SK-N-SH (cell line): ENCODE measurements at regions not wholly inside any gene's neighbourhood (a gene's known extent, or its start where the extent isn't known, plus 50 kb on each side); places are given as distances from the start of the nearest gene placed in this dataset.

ENCODE experiments used
- CTCF ChIA-PET: fragments of 300-600, 350-600 bp; formaldehyde crosslinking; extraction: SDS; loops from one replicate; lab custom pipeline; 2021; lab: Yijun Ruan, JAX
- POLR2A ChIA-PET: fragments of 350-600 bp; sonication (Branson Sonifier 250); formaldehyde crosslinking; extraction: SDS; loops from one replicate; lab custom pipeline; 2020; ENCODE audit warnings: antibody characterized with exemption, inconsistent platforms; lab: Yijun Ruan, JAX
- DNase-seq: peaks from one replicate; pipeline ENCODE4 v3.0.0; 2012
- H2AFZ ChIP-seq: fragments of 200-600 bp; sonication (generic); 2 replicates; pipeline ENCODE4 v1.8.1; 2016; ENCODE audit warnings: antibody characterized with exemption, mild to moderate bottlenecking, low read depth
- H3F3A ChIP-seq: fragments of 200-600 bp; sonication (generic); replicated peaks from 2 replicates; pipeline ENCODE3; 2016; ENCODE audit warnings: antibody characterized with exemption, mild to moderate bottlenecking; ENCODE audit not compliant: insufficient read depth
- H3K27ac ChIP-seq, 2 experiments: fragments of 200-500 bp in 1 of 2; fragments of 200-600 bp in 1 of 2; sonication (Bioruptor generic) in 1 of 2; sonication (generic), shearing (Covaris generic) in 1 of 2; 2 replicates each; pipeline versions ENCODE4 v1.5.1 to v1.6.1; 2014 to 2016; ENCODE audit warnings: low read depth in 2 of 2, inconsistent platforms in 1 of 2, low read length in 1 of 2, mild to moderate bottlenecking in 1 of 2, mixed read lengths in 1 of 2
- H3K27me3 ChIP-seq: fragments of 200-600 bp; sonication (generic), shearing (Covaris generic); 2 replicates; pipeline ENCODE4 v1.6.1; 2016; ENCODE audit warnings: mixed run types; ENCODE audit not compliant: insufficient read depth
- H3K36me3 ChIP-seq, 2 experiments: fragments of 200-500 bp in 1 of 2; fragments of 200-600 bp in 1 of 2; sonication (Bioruptor generic) in 1 of 2; sonication (generic) in 1 of 2; replicated peaks in 1 of 2; 2 replicates each; pipeline versions ENCODE3 to v1.5.1; 2014 to 2016; ENCODE audit warnings: low read length in 1 of 2, mild to moderate bottlenecking in 1 of 2; ENCODE audit not compliant: insufficient read depth in 2 of 2, control insufficient read depth in 1 of 2
- H3K4me1 ChIP-seq, 2 experiments: fragments of 200-500 bp in 1 of 2; fragments of 200-600 bp in 1 of 2; sonication (Bioruptor generic) in 1 of 2; sonication (generic), shearing (Covaris generic) in 1 of 2; 2 replicates each; pipeline versions ENCODE4 v1.5.1 to v1.6.1; 2014 to 2016; ENCODE audit warnings: low read depth in 1 of 2, low read length in 1 of 2, mixed run types in 1 of 2; ENCODE audit not compliant: insufficient read depth in 2 of 2, control insufficient read depth in 1 of 2
- H3K4me2 ChIP-seq: fragments of 200-600 bp; sonication (generic), shearing (Covaris generic); 2 replicates; pipeline ENCODE4 v1.6.1; 2017; ENCODE audit warnings: mixed run types
- H3K4me3 ChIP-seq, 2 experiments: fragments of 200-500 bp in 1 of 2; fragments of 200-600 bp in 1 of 2; sonication (Bioruptor generic) in 1 of 2; sonication (generic), shearing (Covaris generic) in 1 of 2; 2 replicates each; pipeline versions ENCODE4 v1.5.1 to v1.8.1; 2014 to 2016; ENCODE audit warnings: low read depth in 2 of 2, inconsistent platforms in 1 of 2, low read length in 1 of 2, mild to moderate bottlenecking in 1 of 2, mixed read lengths in 1 of 2, moderate library complexity in 1 of 2
- H3K79me2 ChIP-seq: fragments of 200-600 bp; sonication (generic); 2 replicates; pipeline ENCODE4 v1.8.1; 2017; ENCODE audit warnings: mild to moderate bottlenecking; ENCODE audit not compliant: insufficient read depth
- H3K9ac ChIP-seq: fragments of 200-600 bp; sonication (generic); 2 replicates; pipeline ENCODE4 v1.6.1; 2017; ENCODE audit warnings: mixed run types
- H3K9me2 ChIP-seq: fragments of 200-600 bp; sonication (generic); 2 replicates; pipeline ENCODE4 v1.6.1; 2017; ENCODE audit warnings: mixed run types
- H3K9me3 ChIP-seq: fragments of 200-600 bp; sonication (generic); 2 replicates; pipeline ENCODE4 v1.6.1; 2017; ENCODE audit warnings: mixed run types, mild to moderate bottlenecking, moderate library complexity
- H4K20me1 ChIP-seq: fragments of 200-600 bp; sonication (generic); 2 replicates; pipeline ENCODE4 v1.6.1; 2017; ENCODE audit warnings: mild to moderate bottlenecking, mixed run types; ENCODE audit not compliant: insufficient read depth
- CHD2 ChIP-seq: fragments of 150-350 bp; IDR thresholded peaks from 2 replicates; pipeline ENCODE4 v1.6.1; 2018; ENCODE audit warnings: low read length; ENCODE audit not compliant: partially characterized antibody
- ELF1 ChIP-seq: IDR thresholded peaks from 2 replicates; pipeline ENCODE4 v1.4.0; 2012
- FOSL2 ChIP-seq: IDR thresholded peaks from 2 replicates; pipeline ENCODE4 v1.4.0; 2012; ENCODE audit warnings: low read depth, mild to moderate bottlenecking, moderate library complexity, borderline replicate concordance
- FOXJ3 ChIP-seq: sonication (generic); formaldehyde crosslinking; IDR thresholded peaks from 2 replicates; pipeline ENCODE4 v1.5.1; 2020; ENCODE audit warnings: mild to moderate bottlenecking, missing genetic modification reagents
- GATA2 ChIP-seq: sonication (generic); formaldehyde crosslinking; IDR thresholded peaks from 2 replicates; pipeline ENCODE4 v1.5.0; 2020; ENCODE audit warnings: mild to moderate bottlenecking, missing genetic modification reagents
- JUND ChIP-seq: IDR thresholded peaks from 2 replicates; pipeline ENCODE4 v1.4.0; 2012
- MXI1 ChIP-seq: IDR thresholded peaks from 2 replicates; pipeline ENCODE4 v1.6.1; 2012; ENCODE audit warnings: mild to moderate bottlenecking, low read depth, low read length, improper control_type of control experiment
- NRF1 ChIP-seq: IDR thresholded peaks from 2 replicates; pipeline ENCODE4 v1.6.1; 2012; ENCODE audit warnings: low read depth, mild to moderate bottlenecking, low read length
- RAD21 ChIP-seq: IDR thresholded peaks from 2 replicates; pipeline ENCODE4 v1.6.1; 2012; ENCODE audit warnings: mild to moderate bottlenecking, low read length
- RFX5 ChIP-seq: IDR thresholded peaks from 2 replicates; pipeline ENCODE4 v1.6.1; 2012; ENCODE audit warnings: mild to moderate bottlenecking, improper control_type of control experiment, low read length
- RXRA ChIP-seq: IDR thresholded peaks from 2 replicates; pipeline ENCODE4 v1.4.0; 2012; ENCODE audit warnings: low read depth, mild to moderate bottlenecking, borderline replicate concordance
- SIN3A ChIP-seq: IDR thresholded peaks from 2 replicates; pipeline ENCODE4 v1.6.1; 2012; ENCODE audit warnings: low read depth, mild to moderate bottlenecking, low read length, moderate library complexity, borderline replicate concordance
- SMC3 ChIP-seq: IDR thresholded peaks from 2 replicates; pipeline ENCODE4 v1.6.1; 2012; ENCODE audit warnings: low read depth, low read length, improper control_type of control experiment
- TAF1 ChIP-seq: IDR thresholded peaks from 2 replicates; pipeline ENCODE4 v1.6.1; 2012; ENCODE audit warnings: low read depth, mild to moderate bottlenecking, low read length, moderate library complexity, borderline replicate concordance
- TCF12 ChIP-seq: IDR thresholded peaks from 2 replicates; pipeline ENCODE4 v1.4.0; 2012
- TEAD4 ChIP-seq: IDR thresholded peaks from 2 replicates; pipeline ENCODE4 v1.4.0; 2012; ENCODE audit warnings: mild to moderate bottlenecking, borderline replicate concordance; ENCODE audit not compliant: insufficient read depth
- YY1 ChIP-seq: IDR thresholded peaks from 2 replicates; pipeline ENCODE4 v1.4.0; 2012; ENCODE audit warnings: low read depth, mild to moderate bottlenecking
- WGBS: methylation state at CpG from one replicate; pipeline ENCODE4 v1.1.6; 2017; ENCODE audit warnings: low lambda C conversion rate; 5-methylcytosine and 5-hydroxymethylcytosine counted together
- TF ChIP-seq, protein P1 (sequence below): IDR thresholded peaks from 2 replicates; pipeline ENCODE4 v1.4.0; 2012; ENCODE audit warnings: low read depth
- TF ChIP-seq, protein P2 (sequence below): IDR thresholded peaks from 2 replicates; pipeline ENCODE4 v1.4.0; 2012; ENCODE audit warnings: low read depth, borderline replicate concordance
- TF ChIP-seq, protein P3 (sequence below): fragments of 150-350 bp; IDR thresholded peaks from 2 replicates; pipeline ENCODE4 v1.6.1; 2016; ENCODE audit warnings: mild to moderate bottlenecking, low read depth, low read length
- TF ChIP-seq, protein P4 (sequence below): IDR thresholded peaks from 2 replicates; pipeline ENCODE4 v1.6.1; 2012; ENCODE audit warnings: mild to moderate bottlenecking, low read depth, low read length, moderate library complexity

DNA sequence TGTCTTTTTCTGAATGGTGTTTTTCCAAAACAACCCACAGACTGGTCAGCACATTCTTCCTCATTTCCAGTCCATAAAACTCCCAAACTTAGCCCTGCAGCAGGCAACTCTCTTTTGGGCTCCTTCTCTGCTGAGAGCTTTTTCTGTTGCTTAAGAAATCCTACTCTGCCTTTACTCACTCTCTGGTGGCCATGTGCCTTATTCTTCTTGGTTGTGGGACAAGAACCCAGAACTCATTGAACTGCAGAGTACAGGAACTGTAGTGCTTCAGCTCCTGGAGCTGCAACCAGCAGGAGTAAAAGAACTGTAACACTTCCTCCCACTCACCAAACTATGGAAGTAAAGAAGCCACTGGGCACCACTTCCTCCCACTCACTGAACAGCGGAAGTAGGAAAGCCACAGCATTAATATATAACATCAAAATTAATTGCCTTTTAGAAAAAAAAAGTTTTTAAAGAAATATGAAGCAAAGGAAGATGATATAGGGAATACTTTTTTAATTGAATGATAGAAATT is 864.1 kb upstream of the PCDH10 start:
- Histone ChIP-seq H3F3A (no peaks in the 10 kb centered on the region), H3K4me1 (no peaks in the 10 kb centered on the region), H3K9me3 (no peaks in the 10 kb centered on the region), H3K27me3 (no peaks in the 10 kb centered on the region), H3K4me2 (no peak overlapping the region), H3K9me2 (no peaks in the 10 kb centered on the region), H2AFZ (no peak overlapping the region), H3K36me3 (no peaks in the 10 kb centered on the region), H3K9ac (no peak overlapping the region), H3K4me3 (no peak overlapping the region), H4K20me1 (no peaks in the 10 kb centered on the region), H3K27ac (no peak overlapping the region), H3K79me2 (no peaks in the 10 kb centered on the region)
- 32% methylated on average over 1 of the region's 1 CpG for WGBS
- no peak for TF ChIP-seq JUND
- no peak for TF ChIP-seq SIN3A
- TF ChIP-seq MXI1, result no peak
- TF ChIP-seq, protein P1, sequence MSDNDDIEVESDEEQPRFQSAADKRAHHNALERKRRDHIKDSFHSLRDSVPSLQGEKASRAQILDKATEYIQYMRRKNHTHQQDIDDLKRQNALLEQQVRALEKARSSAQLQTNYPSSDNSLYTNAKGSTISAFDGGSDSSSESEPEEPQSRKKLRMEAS, result no peak
- TF ChIP-seq NRF1, result no peak
- no peak for TF ChIP-seq TCF12
- TF ChIP-seq TAF1, result no peak
- no peak for TF ChIP-seq FOXJ3 (CRISPR knock-in tag)
- no peak for TF ChIP-seq FOSL2
- TF ChIP-seq, protein P2, sequence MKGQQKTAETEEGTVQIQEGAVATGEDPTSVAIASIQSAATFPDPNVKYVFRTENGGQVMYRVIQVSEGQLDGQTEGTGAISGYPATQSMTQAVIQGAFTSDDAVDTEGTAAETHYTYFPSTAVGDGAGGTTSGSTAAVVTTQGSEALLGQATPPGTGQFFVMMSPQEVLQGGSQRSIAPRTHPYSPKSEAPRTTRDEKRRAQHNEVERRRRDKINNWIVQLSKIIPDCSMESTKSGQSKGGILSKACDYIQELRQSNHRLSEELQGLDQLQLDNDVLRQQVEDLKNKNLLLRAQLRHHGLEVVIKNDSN, result no peak
- TF ChIP-seq RAD21, result no peak
- TF ChIP-seq, protein P3, sequence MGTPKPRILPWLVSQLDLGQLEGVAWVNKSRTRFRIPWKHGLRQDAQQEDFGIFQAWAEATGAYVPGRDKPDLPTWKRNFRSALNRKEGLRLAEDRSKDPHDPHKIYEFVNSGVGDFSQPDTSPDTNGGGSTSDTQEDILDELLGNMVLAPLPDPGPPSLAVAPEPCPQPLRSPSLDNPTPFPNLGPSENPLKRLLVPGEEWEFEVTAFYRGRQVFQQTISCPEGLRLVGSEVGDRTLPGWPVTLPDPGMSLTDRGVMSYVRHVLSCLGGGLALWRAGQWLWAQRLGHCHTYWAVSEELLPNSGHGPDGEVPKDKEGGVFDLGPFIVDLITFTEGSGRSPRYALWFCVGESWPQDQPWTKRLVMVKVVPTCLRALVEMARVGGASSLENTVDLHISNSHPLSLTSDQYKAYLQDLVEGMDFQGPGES, result no peak
- TF ChIP-seq TEAD4, result no peak
- no peak for TF ChIP-seq SMC3
- no peak for TF ChIP-seq ELF1
- ChIA-PET POLR2A (no interaction called here), CTCF (interaction anchor here (0.9 kb wide), 1 partner anchor 268 kb away, joined by 3 read pairs; no protein-coding TSS in a partner anchor)
- DNase-seq, result no peak

DNA sequence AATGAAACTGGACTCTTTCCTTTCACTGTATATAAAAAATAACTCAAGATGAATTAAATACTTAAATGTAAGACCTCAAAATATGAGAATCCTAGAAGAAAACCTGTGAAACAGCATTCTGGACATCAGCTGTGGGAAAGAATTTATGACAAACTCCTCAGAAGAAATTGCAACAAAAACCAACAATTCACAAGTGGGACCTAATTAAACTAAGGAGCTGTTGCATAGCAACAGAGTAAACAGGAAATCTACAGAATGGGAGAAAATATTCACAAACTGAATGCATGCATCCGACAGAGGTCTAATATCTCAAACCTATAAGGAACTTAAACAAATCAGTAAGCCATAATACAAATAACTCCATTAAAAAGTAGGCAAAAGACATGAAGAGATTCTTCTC is 851.7 kb upstream of the PCDH10 start:
- POLR2A ChIA-PET, result no interaction called here
- H2AFZ ChIP-seq, result no peak overlapping the region
- H3K27me3 ChIP-seq, result no peaks in the 10 kb centered on the region
- no peak for DNase-seq
- 0% methylated on average over 1 of the region's 1 CpG for WGBS
- no peaks in the 10 kb centered on the region for H3K36me3 ChIP-seq
- H3K79me2 ChIP-seq, result no peaks in the 10 kb centered on the region
- no peaks in the 10 kb centered on the region for H3F3A ChIP-seq
- no peaks in the 10 kb centered on the region for H3K9me3 ChIP-seq
- CTCF ChIA-PET, result no interaction called here
- no peaks in the 10 kb centered on the region for H3K9me2 ChIP-seq
- no peak for TF ChIP-seq FOSL2
- TF ChIP-seq, protein P4, sequence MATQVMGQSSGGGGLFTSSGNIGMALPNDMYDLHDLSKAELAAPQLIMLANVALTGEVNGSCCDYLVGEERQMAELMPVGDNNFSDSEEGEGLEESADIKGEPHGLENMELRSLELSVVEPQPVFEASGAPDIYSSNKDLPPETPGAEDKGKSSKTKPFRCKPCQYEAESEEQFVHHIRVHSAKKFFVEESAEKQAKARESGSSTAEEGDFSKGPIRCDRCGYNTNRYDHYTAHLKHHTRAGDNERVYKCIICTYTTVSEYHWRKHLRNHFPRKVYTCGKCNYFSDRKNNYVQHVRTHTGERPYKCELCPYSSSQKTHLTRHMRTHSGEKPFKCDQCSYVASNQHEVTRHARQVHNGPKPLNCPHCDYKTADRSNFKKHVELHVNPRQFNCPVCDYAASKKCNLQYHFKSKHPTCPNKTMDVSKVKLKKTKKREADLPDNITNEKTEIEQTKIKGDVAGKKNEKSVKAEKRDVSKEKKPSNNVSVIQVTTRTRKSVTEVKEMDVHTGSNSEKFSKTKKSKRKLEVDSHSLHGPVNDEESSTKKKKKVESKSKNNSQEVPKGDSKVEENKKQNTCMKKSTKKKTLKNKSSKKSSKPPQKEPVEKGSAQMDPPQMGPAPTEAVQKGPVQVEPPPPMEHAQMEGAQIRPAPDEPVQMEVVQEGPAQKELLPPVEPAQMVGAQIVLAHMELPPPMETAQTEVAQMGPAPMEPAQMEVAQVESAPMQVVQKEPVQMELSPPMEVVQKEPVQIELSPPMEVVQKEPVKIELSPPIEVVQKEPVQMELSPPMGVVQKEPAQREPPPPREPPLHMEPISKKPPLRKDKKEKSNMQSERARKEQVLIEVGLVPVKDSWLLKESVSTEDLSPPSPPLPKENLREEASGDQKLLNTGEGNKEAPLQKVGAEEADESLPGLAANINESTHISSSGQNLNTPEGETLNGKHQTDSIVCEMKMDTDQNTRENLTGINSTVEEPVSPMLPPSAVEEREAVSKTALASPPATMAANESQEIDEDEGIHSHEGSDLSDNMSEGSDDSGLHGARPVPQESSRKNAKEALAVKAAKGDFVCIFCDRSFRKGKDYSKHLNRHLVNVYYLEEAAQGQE, result no peak
- TF ChIP-seq CHD2, result no peak
- TF ChIP-seq, protein P3, result no peak
- TF ChIP-seq GATA2 (CRISPR knock-in tag), result no peak
- TF ChIP-seq YY1, result no peak
- no peak for TF ChIP-seq FOXJ3 (CRISPR knock-in tag)
- no peak for TF ChIP-seq MXI1
- TF ChIP-seq TEAD4, result no peak
- no peak for TF ChIP-seq RFX5
- no peak for TF ChIP-seq RAD21
- no peak for TF ChIP-seq JUND
- no peak for TF ChIP-seq RXRA
- TF ChIP-seq, all 33 proteins: peak for 0
- no peaks in the 10 kb centered on the region for H3K4me1 ChIP-seq
- H3K4me2 ChIP-seq, result no peak overlapping the region
- no peak overlapping the region for H3K4me3 ChIP-seq
- H4K20me1 ChIP-seq, result no peaks in the 10 kb centered on the region
- H3K9ac ChIP-seq, result no peak overlapping the region
- no peak overlapping the region for H3K27ac ChIP-seq
